ENCODE measurements at regions not wholly inside any gene's neighbourhood (a gene's known extent, or its start where the extent isn't known, plus 50 kb on each side); places are given as distances from the start of the nearest gene placed in this dataset.
"Not testable (repeated sequence)": the region's sequence is repeated elsewhere in the genome, so short reads cannot be mapped to it uniquely, and the experiment has no call there.

- DNase-seq (ENCODE audit: low read depth in 2 of 2) = not testable (repeated sequence)
Measured at GRCh38 chr21:14008436-14008835, 202.3 kb downstream of the LIPI start.

GRCh38 chr21:14008006-14008405 is 202.7 kb downstream of the LIPI start:
- not testable (repeated sequence) for DNase-seq (ENCODE audit: low read depth in 2 of 2)

GRCh38 chr21:14006144-14006543 is 204.6 kb downstream of the LIPI start:
- DNase-seq (ENCODE audit: low read depth in 2 of 2) = not testable (repeated sequence)

GRCh38 chr21:13986996-13987958 is 223.5 kb downstream of the LIPI start:
- not testable (repeated sequence) for DNase-seq (ENCODE audit: low read depth in 2 of 2)

- DNase-seq (ENCODE audit: low read depth in 2 of 2) = not testable (repeated sequence)
Measured at GRCh38 chr21:13985865-13986863, 224.6 kb downstream of the LIPI start.

GRCh38 chr21:13985137-13985864 is 225.5 kb downstream of the LIPI start:
- DNase-seq (ENCODE audit: low read depth in 2 of 2) = not testable (repeated sequence)

- not testable (repeated sequence) for DNase-seq (ENCODE audit: low read depth in 2 of 2)
Measured at GRCh38 chr21:13984728-13985127, 226.0 kb downstream of the LIPI start.

- not testable (repeated sequence) for DNase-seq (ENCODE audit: low read depth in 2 of 2)
Measured at GRCh38 chr21:13981176-13982087, 229.3 kb downstream of the LIPI start.

- peak; percentile 7 to 31 for DNase-seq (ENCODE audit: low read depth in 2 of 2)
Measured at GRCh38 chr21:13980115-13980662, 230.6 kb downstream of the LIPI start.

- DNase-seq (ENCODE audit: low read depth in 2 of 2) = not testable (repeated sequence)
Measured at GRCh38 chr21:13979608-13980007, 231.1 kb downstream of the LIPI start.

- not testable (repeated sequence) for DNase-seq (ENCODE audit: low read depth in 2 of 2)
Measured at GRCh38 chr21:13974582-13974981, 236.2 kb downstream of the LIPI start.

- not testable (repeated sequence) for DNase-seq (ENCODE audit: low read depth in 2 of 2)
Measured at GRCh38 chr21:13969853-13970252, 240.9 kb downstream of the LIPI start.

GRCh38 chr21:13969002-13969401 is 241.8 kb downstream of the LIPI start:
- DNase-seq (ENCODE audit: low read depth in 2 of 2) = not testable (repeated sequence)

- DNase-seq (ENCODE audit: low read depth in 2 of 2) = not testable (repeated sequence)
Measured at GRCh38 chr21:13963259-13963658, 247.5 kb downstream of the LIPI start.

- DNase-seq (ENCODE audit: low read depth in 2 of 2) = no peak
Measured at GRCh38 chr21:13937236-13937635, 273.5 kb downstream of the LIPI start.

- DNase-seq (ENCODE audit: low read depth in 2 of 2) = not testable (repeated sequence)
Measured at GRCh38 chr21:13936033-13936937, 274.5 kb downstream of the LIPI start.

GRCh38 chr21:13935396-13936032 is 275.2 kb downstream of the LIPI start:
- not testable (repeated sequence) for DNase-seq (ENCODE audit: low read depth in 2 of 2)

- not testable (repeated sequence) for DNase-seq (ENCODE audit: low read depth in 2 of 2)
Measured at GRCh38 chr21:13934887-13935342, 275.8 kb downstream of the LIPI start.
